Thymus (tissue), 11 donors: ENCODE measurements at regions not wholly inside any gene's neighbourhood (a gene's known extent, or its start where the extent isn't known, plus 50 kb on each side); places are given as distances from the start of the nearest gene placed in this dataset.
"Not testable (repeated sequence)": the region's sequence is repeated elsewhere in the genome, so short reads cannot be mapped to it uniquely, and the experiment has no call there.

ENCODE experiments used
- DNase-seq, 9 donors: peaks; one replicate each; pipeline ENCODE4 v3.0.0-alpha.2; 2013; ENCODE audit warnings: low spot score in 9 of 9, low read depth in 6 of 9, missing footprints in 1 of 9
- H3K27ac ChIP-seq, 2 donors: one replicate each; pipeline ENCODE4 v1.5.1; 2013; ENCODE audit warnings: control low read depth in 1 of 2, low read depth in 1 of 2, low read length in 1 of 2, mild to moderate bottlenecking in 1 of 2, moderate library complexity in 1 of 2
- H3K27me3 ChIP-seq, 2 donors: one replicate each; pipeline ENCODE4 v1.5.1; 2013; ENCODE audit warnings: low read length in 1 of 2; ENCODE audit not compliant: control insufficient read depth in 2 of 2, insufficient read depth in 1 of 2
- H3K36me3 ChIP-seq, 2 donors: one replicate each; pipeline ENCODE4 v1.5.1; 2013; ENCODE audit warnings: low read length in 1 of 2, mild to moderate bottlenecking in 1 of 2, moderate library complexity in 1 of 2; ENCODE audit not compliant: control insufficient read depth in 2 of 2, insufficient read depth in 2 of 2
- H3K4me1 ChIP-seq, 2 donors: one replicate each; pipeline ENCODE4 v1.5.1; 2013; ENCODE audit warnings: low read length in 2 of 2; ENCODE audit not compliant: control insufficient read depth in 2 of 2, insufficient read depth in 2 of 2
- H3K4me3 ChIP-seq, 2 donors: one replicate each; pipeline ENCODE4 v1.5.1; 2013; ENCODE audit warnings: low read length in 2 of 2, control low read depth in 1 of 2, mild to moderate bottlenecking in 1 of 2
- H3K9me3 ChIP-seq, 2 donors: one replicate each; pipeline ENCODE4 v1.5.1; 2013; ENCODE audit warnings: low read length in 1 of 2, mild to moderate bottlenecking in 1 of 2; ENCODE audit not compliant: control insufficient read depth in 2 of 2, insufficient read depth in 1 of 2
- WGBS: extraction: QIAGEN DNeasy Blood & Tissue Kit; methylation state at CpG from one replicate; pipeline ENCODE4 v1.1.7; 2013; 5-methylcytosine and 5-hydroxymethylcytosine counted together
- donor health status: healthy.

DNA sequence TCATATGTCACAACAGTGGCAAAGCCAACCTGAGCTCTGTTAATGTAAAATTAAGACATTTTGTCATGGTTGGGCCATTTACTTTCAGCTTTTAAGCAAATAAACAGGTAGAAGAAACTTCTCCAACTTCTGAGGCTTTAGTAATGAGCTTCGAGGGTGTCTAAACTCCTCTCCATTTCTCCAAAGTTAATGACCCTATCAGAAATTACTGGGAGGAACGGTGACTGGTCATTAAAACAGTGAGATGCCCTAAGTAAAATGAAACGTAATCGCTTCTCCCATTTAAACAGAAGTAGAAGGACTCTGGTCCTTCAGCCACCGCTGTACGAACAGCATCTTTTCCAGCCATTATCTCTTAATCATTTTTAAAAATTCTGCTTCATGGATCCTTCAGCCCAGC is 986.9 kb upstream of the MANEA start:
- 92% methylated on average over 6 of the region's 6 CpGs for WGBS
- Histone ChIP-seq H3K9me3 (no peaks in the 10 kb centered on the region), H3K27ac (no peak overlapping the region), H3K27me3 (no peaks in the 10 kb centered on the region), H3K4me1 (no peaks in the 10 kb centered on the region), H3K4me3 (no peak overlapping the region), H3K36me3 (no peaks in the 10 kb centered on the region)
- no peak for DNase-seq

DNA sequence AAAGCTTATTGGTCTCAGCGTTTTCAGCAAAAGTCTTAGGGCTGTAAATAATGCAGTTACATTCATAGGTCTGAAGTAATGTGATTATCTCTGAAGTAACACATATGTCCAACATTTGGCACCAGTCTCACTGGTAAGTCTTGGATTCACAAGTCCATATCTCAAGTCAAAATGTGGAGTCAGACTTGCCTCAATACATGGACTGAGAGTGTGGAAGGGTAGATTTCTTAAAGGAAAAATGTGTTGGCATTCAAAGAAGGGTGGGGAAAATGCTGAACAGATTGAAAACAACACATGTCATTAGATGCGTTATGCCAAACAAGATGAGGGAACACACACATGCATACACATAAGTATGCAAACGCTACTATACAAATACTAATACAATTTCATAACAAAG is 989.0 kb upstream of the MANEA start:
- Histone ChIP-seq H3K27ac (no peak overlapping the region), H3K9me3 (no peaks in the 10 kb centered on the region), H3K4me3 (no peak overlapping the region), H3K4me1 (no peaks in the 10 kb centered on the region), H3K36me3 (no peaks in the 10 kb centered on the region), H3K27me3 (no peaks in the 10 kb centered on the region)
- 91% methylated on average over 3 of the region's 3 CpGs for WGBS
- DNase-seq = no peak

DNA sequence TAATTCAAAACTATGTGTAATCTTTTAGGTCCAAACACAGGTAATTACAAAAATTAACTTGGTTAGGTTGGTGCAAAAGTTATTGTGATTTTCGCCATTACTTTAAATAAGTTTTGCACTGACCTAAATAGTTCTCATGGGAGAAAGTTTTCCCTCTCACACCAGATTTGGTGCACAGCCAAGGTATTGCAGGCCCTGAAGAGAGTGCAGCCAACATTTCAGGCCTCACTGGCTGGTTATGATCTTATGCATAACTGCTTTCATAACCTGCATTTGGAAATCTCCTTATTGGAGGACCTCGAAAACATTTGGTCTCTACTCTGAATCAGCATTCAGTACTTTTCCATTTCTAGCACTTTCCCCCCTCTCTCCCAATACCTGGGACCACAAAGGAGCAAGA is 993.1 kb upstream of the MANEA start:
- Histone ChIP-seq H3K9me3 (no peaks in the 10 kb centered on the region), H3K27ac (no peak overlapping the region), H3K27me3 (no peaks in the 10 kb centered on the region), H3K4me3 (no peak overlapping the region), H3K36me3 (no peaks in the 10 kb centered on the region), H3K4me1 (no peaks in the 10 kb centered on the region)
- 96% methylated on average over 2 of the region's 2 CpGs for WGBS
- DNase-seq = no peak

DNA sequence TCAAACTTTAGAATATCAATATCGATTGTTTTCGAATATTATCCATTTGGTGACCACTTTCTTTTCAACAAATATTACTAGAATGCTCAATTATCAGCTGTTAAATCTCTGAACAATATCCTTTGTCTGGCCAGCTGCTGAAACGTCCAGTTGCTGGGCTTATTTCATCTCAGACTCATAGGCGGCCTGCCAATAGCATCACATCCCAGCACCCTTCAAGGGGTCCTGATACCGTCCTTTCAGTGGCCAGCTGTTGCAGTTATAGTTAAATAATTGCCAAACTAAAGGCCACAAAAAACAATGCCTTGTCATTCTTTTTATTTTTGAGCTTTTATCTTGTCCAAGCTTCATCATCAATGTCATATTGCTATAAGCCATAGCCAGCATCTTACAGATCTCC is 1006.8 kb upstream of the MANEA start:
- no peaks in the 10 kb centered on the region for H3K27me3 ChIP-seq
- no peaks in the 10 kb centered on the region for H3K36me3 ChIP-seq
- H3K4me1 ChIP-seq = no peaks in the 10 kb centered on the region
- WGBS = 86% methylated on average over 5 of the region's 5 CpGs
- DNase-seq = no peak
- no peak overlapping the region for H3K4me3 ChIP-seq
- no peak overlapping the region for H3K27ac ChIP-seq
- H3K9me3 ChIP-seq = no peaks in the 10 kb centered on the region

DNA sequence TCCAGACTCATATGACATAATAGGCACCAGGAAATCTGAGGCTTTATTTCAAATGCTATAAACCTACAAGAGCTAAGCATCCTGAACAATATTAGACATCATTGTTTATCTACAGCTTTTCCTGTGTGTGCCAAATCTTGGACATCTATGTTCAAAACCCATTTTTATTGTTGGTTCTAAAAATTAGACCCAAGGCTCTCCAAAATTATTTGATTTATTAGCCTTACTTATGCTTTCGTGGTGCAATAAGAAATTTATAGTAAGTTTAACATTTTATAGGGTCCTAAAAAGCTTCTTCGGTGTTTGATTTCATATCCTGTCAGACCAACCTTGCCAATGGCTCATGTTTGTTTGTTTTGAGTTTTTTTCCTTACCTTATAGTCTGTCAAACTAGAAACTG is 1014.5 kb upstream of the MANEA start:
- Histone ChIP-seq H3K27ac (no peak overlapping the region), H3K9me3 (no peaks in the 10 kb centered on the region), H3K36me3 (no peaks in the 10 kb centered on the region), H3K27me3 (no peaks in the 10 kb centered on the region), H3K4me3 (no peak overlapping the region), H3K4me1 (no peaks in the 10 kb centered on the region)
- WGBS = 85% methylated on average over 2 of the region's 2 CpGs
- DNase-seq = no peak

DNA sequence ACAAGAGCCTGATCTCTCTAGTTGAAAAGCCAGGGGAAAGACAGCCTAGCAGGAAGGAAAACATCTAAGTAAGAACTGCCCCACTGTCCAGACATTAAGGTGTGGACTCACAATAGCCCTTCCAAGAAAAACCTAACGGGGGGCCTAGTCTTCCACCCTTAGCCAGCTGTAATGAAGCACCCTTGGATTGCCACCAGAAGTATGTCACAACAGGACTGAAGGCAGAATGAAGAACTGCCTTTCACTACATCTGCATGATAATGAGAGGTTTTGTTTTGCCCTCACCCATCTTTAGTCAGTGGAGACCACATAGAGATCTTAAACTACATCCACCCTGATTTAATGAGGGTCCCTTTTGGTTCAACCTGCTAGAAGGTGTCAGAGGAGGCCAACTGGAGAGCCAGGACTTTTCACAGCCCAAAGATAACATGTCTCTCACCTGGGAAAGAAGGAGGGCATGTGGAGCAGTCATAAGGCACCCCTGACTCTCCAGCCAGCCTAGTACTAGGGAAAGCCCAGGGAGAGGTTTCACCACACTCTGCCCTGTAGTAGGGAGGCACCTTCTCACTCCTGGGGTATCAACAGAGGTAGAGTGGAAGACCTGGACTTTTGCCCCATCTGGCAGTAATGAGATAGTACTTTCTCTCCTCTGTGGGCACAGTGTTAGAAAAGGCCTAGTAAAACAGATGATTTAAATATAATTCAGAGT is 1017.4 kb upstream of the MANEA start:
- Histone ChIP-seq H3K36me3 (no peaks in the 10 kb centered on the region), H3K27ac (no peak overlapping the region), H3K4me1 (no peaks in the 10 kb centered on the region), H3K9me3 (no peaks in the 10 kb centered on the region), H3K4me3 (no peak overlapping the region), H3K27me3 (no peaks in the 10 kb centered on the region)
- WGBS = 89% methylated on average over 1 of the region's 1 CpG
- no peak for DNase-seq

DNA sequence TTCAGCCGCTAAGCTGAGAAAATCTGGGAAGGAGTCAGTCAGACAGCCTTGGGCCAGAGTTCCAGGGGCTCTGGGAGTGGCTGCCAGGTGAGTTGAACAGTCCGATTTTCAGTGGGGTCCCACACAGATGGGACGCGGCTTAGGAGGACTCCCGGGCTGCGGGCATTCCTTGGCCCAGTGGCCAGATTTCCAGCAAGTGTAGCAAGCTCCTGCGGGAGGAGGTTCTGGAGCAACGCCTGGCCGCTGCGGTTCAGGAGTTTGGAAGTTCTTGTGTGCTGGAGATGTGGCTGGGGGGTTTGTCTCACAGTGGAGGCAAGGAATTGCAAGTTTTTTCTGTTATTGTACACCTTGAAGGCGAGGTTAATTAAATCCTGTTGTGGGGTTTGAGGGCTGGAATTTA is 1020.1 kb upstream of the MANEA start:
- WGBS = 93% methylated on average over 11 of the region's 11 CpGs
- not testable (repeated sequence) for H3K4me3 ChIP-seq, DNase-seq, H3K4me1 ChIP-seq, H3K27ac ChIP-seq, H3K27me3 ChIP-seq, H3K9me3 ChIP-seq, H3K36me3 ChIP-seq

DNA sequence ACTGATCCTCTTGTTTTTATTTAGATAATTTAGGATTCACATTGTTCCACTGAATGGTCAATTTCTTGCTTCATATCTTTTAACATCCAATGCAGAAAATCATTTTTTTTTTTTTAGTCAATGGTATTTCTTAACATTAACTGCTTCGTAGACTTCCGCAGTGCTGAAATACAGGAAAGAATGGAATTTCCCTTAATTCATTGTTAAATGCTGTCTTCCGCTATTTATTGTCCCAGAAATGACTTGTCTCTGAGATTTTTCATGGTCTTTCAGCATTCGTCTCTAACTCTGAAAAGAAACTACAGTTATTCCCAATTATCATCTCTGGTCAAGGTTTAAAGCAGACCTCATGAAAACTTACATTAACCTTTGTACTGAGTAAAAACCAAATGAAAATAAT is 1029.1 kb upstream of the MANEA start:
- 62% methylated on average over 4 of the region's 4 CpGs for WGBS
- no peaks in the 10 kb centered on the region for H3K9me3 ChIP-seq

DNA sequence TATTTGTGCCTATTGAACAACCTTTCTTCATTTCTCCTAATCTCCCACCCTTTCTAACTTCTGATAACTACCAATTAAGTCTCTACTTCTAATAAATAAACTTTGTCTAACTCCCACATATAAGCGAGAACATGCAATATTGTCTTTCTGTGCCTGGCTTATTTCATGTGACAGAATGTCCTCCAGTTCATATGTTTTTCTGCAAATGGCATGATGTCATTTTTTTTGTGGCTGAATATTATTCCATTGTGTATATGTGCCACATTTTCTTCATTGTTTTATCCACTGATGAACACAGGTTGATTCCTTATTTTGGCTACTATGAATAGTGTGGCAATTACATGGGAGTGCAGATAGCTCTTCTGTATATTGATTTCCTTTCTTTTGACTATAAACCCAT is 1041.5 kb upstream of the MANEA start:
- DNase-seq = no peak
- no peaks in the 10 kb centered on the region for H3K27me3 ChIP-seq
- H3K9me3 ChIP-seq = peaks cover 0 to 6% of the 10 kb centered on the region in 2 donors
- H3K36me3 ChIP-seq = no peaks in the 10 kb centered on the region
- H3K4me1 ChIP-seq = no peaks in the 10 kb centered on the region
- no peak overlapping the region for H3K27ac ChIP-seq
- H3K4me3 ChIP-seq = no peak overlapping the region
- 99% methylated on average over 1 of the region's 1 CpG for WGBS

More for the DNA sequence above, 1029.1 kb upstream of the MANEA start:
- DNase-seq = no peak
- Histone ChIP-seq H3K27ac (no peak overlapping the region), H3K36me3 (no peaks in the 10 kb centered on the region), H3K4me3 (no peak overlapping the region), H3K27me3 (no peaks in the 10 kb centered on the region), H3K4me1 (no peaks in the 10 kb centered on the region)
